CD4-positive, alpha-beta T cell (primary cell): ENCODE measurements at regions not wholly inside any gene's neighbourhood (a gene's known extent, or its start where the extent isn't known, plus 50 kb on each side); places are given as distances from the start of the nearest gene placed in this dataset.

Experiments
- ATAC-seq: fragments of 200-7000 bp; cut with Tn5 transposase; one replicate; pipeline ENCODE4 v1.10.0; 2022; ENCODE audit warnings: mild to moderate bottlenecking; ENCODE audit not compliant: poor library complexity
- CTCF ChIA-PET: fragments of 350-600 bp; sonication (Branson Sonifier 250); formaldehyde crosslinking; loops from one replicate; lab custom pipeline; 2021; ENCODE audit warnings: antibody characterized with exemption, inconsistent platforms; lab: Charles Lee
- POLR2A ChIA-PET: fragments of 350-600 bp; sonication (Branson Sonifier 250); formaldehyde crosslinking; loops from one replicate; lab custom pipeline; 2021; ENCODE audit warnings: antibody characterized with exemption, inconsistent platforms; lab: Charles Lee
- DNase-seq, 14 experiments: peaks; one replicate each; pipeline ENCODE4 v3.0.0-alpha.2; 2013 to 2020; ENCODE audit warnings: mixed read lengths in 2 of 14
- H3K27ac ChIP-seq, 2 donors: one replicate each; pipeline versions ENCODE4 v1.5.1 to v1.7.0; 2013; ENCODE audit warnings: low read length in 2 of 2, low read depth in 1 of 2, mild to moderate bottlenecking in 1 of 2
- H3K27me3 ChIP-seq, 2 experiments: 1 replicate in 1 of 2; 2 replicates in 1 of 2; pipeline versions ENCODE4 v1.6.1 to v1.7.0; 2013; ENCODE audit warnings: low read length in 2 of 2, control low read depth in 1 of 2, mild to moderate bottlenecking in 1 of 2, moderate library complexity in 1 of 2; ENCODE audit not compliant: insufficient read depth in 2 of 2, control insufficient read depth in 1 of 2
- H3K36me3 ChIP-seq: one replicate; pipeline ENCODE4 v1.6.1; 2013; ENCODE audit warnings: low read length, control low read depth; ENCODE audit not compliant: insufficient read depth
- H3K4me1 ChIP-seq: one replicate; pipeline ENCODE4 v1.6.1; 2013; ENCODE audit warnings: low read length, control low read depth; ENCODE audit not compliant: insufficient read depth
- H3K4me3 ChIP-seq: one replicate; pipeline ENCODE4 v1.5.1; 2013; ENCODE audit warnings: mild to moderate bottlenecking, low read length, moderate library complexity
- H3K9me3 ChIP-seq, 2 experiments: 1 replicate in 1 of 2; 2 replicates in 1 of 2; pipeline versions ENCODE4 v1.6.1 to v1.7.0; 2013; ENCODE audit warnings: low read length in 2 of 2, mild to moderate bottlenecking in 2 of 2, control low read depth in 1 of 2, moderate library complexity in 1 of 2; ENCODE audit not compliant: control insufficient read depth in 1 of 2, insufficient read depth in 1 of 2
- H3K27ac Mint-ChIP-seq: one replicate; pipeline ENCODE4 v1.8.0; 2020; ENCODE audit warnings: mixed read lengths
- H3K27me3 Mint-ChIP-seq: one replicate; pipeline ENCODE4 v1.8.0; 2021; ENCODE audit warnings: mixed read lengths
- H3K36me3 Mint-ChIP-seq: one replicate; pipeline ENCODE4 v1.8.0; 2021; ENCODE audit warnings: low read depth, mixed read lengths
- H3K4me1 Mint-ChIP-seq: one replicate; pipeline ENCODE4 v1.8.0; 2021; ENCODE audit warnings: low read depth, mixed read lengths
- H3K4me3 Mint-ChIP-seq: one replicate; pipeline ENCODE4 v1.8.0; 2020; ENCODE audit warnings: mild to moderate bottlenecking, mixed read lengths
- H3K9me3 Mint-ChIP-seq: one replicate; pipeline ENCODE4 v1.8.0; 2020; ENCODE audit warnings: mixed read lengths
- CTCF ChIP-seq: fragments of 200-600 bp; IDR thresholded peaks from one replicate; pipeline ENCODE4 v1.8.0; 2022; ENCODE audit warnings: antibody characterized with exemption, mild to moderate bottlenecking
- intact Hi-C, 2 experiments: fragments of 100-400 bp; cut with DNase I in 1 of 2; cut with micrococcal nuclease in 1 of 2; formaldehyde crosslinking; loops; one replicate each; pipeline versions ENCODE4 v1.15.1 to v1.9.0; 2023 to 2025; cut with DNase I, micrococcal nuclease

DNA sequence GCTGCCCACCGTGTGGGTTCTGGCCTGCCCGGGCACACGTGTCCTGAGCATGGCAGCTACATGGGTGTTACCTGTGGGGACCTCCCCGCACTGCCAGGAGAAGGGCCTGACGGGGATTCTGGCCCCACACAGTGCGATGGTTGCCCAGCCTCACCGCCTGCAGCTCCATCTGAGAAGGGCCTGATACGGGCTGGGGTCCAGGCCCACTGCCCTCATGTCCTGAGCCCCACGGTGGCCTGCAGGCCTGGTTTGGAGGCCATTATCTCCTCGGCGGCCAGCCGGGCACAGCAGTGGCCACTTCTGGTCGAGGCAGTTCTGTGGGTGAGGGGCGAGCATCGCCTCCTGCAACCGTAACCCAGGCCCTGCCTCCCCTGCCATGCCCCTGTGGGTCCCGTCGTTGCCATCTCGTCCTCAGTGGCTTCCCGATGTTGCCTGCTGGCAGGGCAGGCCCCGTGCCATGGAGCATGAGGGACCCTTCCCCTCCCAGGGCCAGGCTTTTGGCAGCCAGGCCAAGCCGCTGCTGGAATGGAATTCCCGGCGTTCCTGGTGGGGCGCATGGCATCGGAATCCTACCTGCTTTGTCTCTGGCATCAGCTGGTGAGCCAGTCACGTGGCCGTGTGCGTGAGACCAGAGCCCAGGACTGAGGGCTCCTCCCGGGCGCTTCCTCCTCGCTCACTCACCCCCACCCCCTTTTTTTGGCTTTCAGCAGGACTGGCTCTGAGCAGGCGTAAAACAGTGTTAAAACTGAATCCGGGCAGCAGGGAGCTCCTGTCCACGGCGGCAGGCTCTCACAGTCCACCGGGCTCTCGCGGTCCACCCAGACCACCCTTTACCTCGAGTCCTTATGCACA, 71.9 kb upstream of the PPARA start:
- H3K27ac ChIP-seq, result no peak overlapping the region
- ChIA-PET POLR2A (no interaction called here), CTCF (no interaction called here)
- Mint-ChIP-seq H3K27ac (no peak overlapping the region), H3K9me3 (no peaks in the 10 kb centered on the region), H3K4me3 (no peak overlapping the region), H3K4me1 (peaks cover 29% of the 10 kb centered on the region), H3K36me3 (peaks cover 5% of the 10 kb centered on the region), H3K27me3 (no peaks in the 10 kb centered on the region)
- H3K27me3 ChIP-seq, result no peaks in the 10 kb centered on the region
- ATAC-seq (no peak), DNase-seq (peak in 1 of 14 experiments; percentile 25)
- no peak overlapping the region for H3K4me3 ChIP-seq
- intact Hi-C loops, result no loop called here
- no peak for TF ChIP-seq CTCF
- H3K9me3 ChIP-seq, result no peaks in the 10 kb centered on the region
- H3K36me3 ChIP-seq, result peaks cover 7% of the 10 kb centered on the region
- H3K4me1 ChIP-seq, result peaks cover 24% of the 10 kb centered on the region

DNA sequence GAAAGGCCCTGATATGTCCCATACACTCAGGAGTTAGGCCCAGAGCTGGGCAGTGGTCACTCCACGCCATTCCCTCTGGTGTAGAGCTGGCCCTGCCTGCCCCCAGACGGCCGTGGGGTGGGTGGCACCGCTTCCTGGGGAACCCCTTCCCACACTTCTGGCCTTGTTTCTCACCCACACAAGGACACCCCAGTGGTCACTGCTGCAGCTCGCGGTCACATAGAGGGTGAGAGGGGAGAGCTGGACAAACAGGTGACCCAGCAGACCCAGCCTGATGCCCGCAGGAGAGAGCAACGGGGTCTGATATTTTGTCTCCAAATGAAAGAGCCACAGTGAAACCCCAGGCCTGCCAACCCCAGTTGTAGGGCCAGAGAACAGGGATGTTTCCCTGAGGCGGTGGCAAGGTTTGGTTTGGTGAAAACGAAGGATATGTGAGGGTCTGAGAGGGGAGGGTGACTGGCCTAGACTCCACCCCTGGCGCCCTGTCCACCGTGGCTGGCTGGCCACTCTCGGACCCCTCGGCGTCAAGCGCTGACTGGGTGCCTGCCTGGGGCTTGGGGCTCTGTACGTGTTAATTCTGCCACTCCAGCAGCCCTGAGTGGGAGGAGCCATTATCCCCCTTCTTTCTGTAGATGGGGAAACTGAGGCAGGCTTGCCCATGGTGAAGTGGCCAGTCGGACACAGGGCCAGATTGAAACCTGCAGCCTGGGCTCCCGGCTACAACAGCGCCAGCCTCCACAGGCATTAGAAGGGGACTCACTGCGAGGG, 71.0 kb upstream of the PPARA start:
- H3K4me3 ChIP-seq, result no peak overlapping the region
- no peak overlapping the region for H3K27ac ChIP-seq
- no peak overlapping the region for H3K4me3 Mint-ChIP-seq
- H3K36me3 Mint-ChIP-seq, result peaks cover 7% of the 10 kb centered on the region
- no peak overlapping the region for H3K27ac Mint-ChIP-seq
- no peak for TF ChIP-seq CTCF
- H3K9me3 ChIP-seq, result no peaks in the 10 kb centered on the region
- H3K4me1 Mint-ChIP-seq, result peaks cover 29% of the 10 kb centered on the region
- POLR2A ChIA-PET, result no interaction called here
- ATAC-seq, result no peak
- H3K27me3 ChIP-seq, result no peaks in the 10 kb centered on the region
- intact Hi-C loops, result no loop called here
- CTCF ChIA-PET, result no interaction called here
- peaks cover 16% of the 10 kb centered on the region for H3K4me1 ChIP-seq
- no peaks in the 10 kb centered on the region for H3K27me3 Mint-ChIP-seq
- no peak for DNase-seq
- peaks cover 7% of the 10 kb centered on the region for H3K36me3 ChIP-seq
- no peaks in the 10 kb centered on the region for H3K9me3 Mint-ChIP-seq

GRCh38 chr22:46079861-46080821, 70.2 kb upstream of the PPARA start:
- Mint-ChIP-seq H3K9me3 (no peaks in the 10 kb centered on the region), H3K4me3 (peak overlapping the region; percentile 34), H3K4me1 (peaks cover 26% of the 10 kb centered on the region), H3K27ac (no peak overlapping the region), H3K36me3 (peaks cover 7% of the 10 kb centered on the region), H3K27me3 (no peaks in the 10 kb centered on the region)
- no peak overlapping the region for H3K4me3 ChIP-seq
- ChIA-PET POLR2A (no interaction called here), CTCF (interaction anchor here (1.3 kb wide), 1 partner anchor 74 kb away, joined by 6 read pairs; no protein-coding TSS in a partner anchor)
- peaks cover 12% of the 10 kb centered on the region for H3K4me1 ChIP-seq
- H3K27me3 ChIP-seq, result no peaks in the 10 kb centered on the region
- no peaks in the 10 kb centered on the region for H3K9me3 ChIP-seq
- TF ChIP-seq CTCF, result no peak
- DNase-seq, result no peak
- peaks cover 7% of the 10 kb centered on the region for H3K36me3 ChIP-seq
- ATAC-seq, result no peak
- intact Hi-C loops, result no loop called here
- H3K27ac ChIP-seq, result no peak overlapping the region
